HG02884 (cell line): ENCODE measurements at regions not wholly inside any gene's neighbourhood (a gene's known extent, or its start where the extent isn't known, plus 50 kb on each side); places are given as distances from the start of the nearest gene placed in this dataset.
"Not testable (repeated sequence)": the region's sequence is repeated elsewhere in the genome, so short reads cannot be mapped to it uniquely, and the experiment has no call there.

Source experiments
- ATAC-seq: cut with Tn5 transposase; IDR thresholded peaks from one replicate; pipeline ENCODE4 v1.9.1; 2021; ENCODE audit warnings: mild to moderate bottlenecking, moderate library complexity; ENCODE audit not compliant: unreplicated experiment

DNA sequence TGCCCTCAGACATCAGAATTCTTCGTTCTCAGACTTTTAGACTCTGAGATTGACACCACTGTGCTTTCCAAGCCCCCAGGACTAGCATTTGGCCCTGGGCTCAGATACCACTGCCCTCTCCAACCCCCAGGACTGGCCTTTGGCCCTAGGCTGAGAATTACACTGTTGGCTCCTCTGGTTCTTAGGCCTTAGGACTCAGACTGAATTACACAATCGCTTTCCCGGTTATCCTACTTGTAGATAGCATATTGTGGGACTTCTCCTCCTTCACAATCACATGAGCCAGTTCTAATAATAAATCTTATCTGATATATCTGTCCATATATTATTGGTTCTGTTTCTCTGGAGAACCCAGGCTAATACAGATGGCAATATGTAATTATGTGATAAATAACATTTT, 1725.5 kb downstream of the GRIK2 start:
- no peak for ATAC-seq

DNA sequence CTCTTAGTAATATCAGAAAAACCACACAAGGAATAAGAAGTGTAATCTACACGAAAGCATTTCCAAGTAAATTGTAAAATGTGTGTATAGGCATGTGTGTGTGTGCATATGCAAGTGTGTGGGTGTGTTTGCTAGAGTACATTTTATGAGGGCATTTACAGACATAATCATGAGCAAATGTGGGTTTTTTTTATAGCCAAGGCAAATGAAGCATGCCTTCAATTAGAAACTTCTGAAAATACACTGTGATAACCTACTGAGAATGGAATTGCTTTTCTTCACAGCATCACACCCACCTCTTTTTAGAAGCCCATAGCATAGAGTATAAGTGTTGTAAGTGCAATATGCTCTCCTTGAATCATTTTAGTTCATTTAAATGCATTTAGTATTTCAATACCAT, 1721.1 kb downstream of the GRIK2 start:
- ATAC-seq, result no peak

DNA sequence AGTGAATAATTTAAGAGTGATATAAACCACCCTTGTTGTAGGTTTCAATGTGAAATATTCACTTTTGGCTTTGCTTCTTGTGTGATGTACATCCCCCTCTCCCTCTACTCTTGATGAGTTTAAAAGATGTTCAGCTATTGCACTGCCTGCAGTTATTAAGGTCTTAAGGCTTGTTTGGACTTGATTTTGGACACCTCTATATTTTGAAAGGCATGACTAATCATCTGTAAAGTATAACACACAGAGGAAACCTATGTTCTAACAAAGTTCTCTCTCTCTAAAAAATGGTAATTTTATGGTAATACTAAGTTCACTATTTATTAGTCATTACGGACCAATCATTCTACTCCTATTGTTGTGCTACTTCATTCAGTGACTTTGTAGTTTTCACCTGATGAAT, 1719.9 kb downstream of the GRIK2 start:
- ATAC-seq, result no peak

DNA sequence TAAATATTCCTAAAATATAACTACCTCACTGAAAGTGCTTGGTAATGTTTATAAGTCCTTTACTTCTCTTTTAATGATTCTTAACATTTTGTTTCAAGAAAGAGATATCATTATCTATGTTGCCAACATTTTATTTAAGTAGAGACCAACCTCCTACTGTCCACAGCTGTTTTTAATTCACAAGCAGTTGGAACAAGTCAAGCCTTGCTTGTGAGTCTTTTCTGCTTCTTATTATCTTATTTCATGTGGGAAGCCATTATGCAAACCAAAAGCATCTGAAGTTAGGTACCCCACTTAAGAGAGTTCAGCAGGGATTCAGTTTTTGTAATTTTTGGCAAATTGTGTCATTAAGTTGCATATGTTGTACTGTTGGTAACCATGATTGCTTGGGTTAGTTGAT, 1714.5 kb downstream of the GRIK2 start:
- ATAC-seq, result no peak

DNA sequence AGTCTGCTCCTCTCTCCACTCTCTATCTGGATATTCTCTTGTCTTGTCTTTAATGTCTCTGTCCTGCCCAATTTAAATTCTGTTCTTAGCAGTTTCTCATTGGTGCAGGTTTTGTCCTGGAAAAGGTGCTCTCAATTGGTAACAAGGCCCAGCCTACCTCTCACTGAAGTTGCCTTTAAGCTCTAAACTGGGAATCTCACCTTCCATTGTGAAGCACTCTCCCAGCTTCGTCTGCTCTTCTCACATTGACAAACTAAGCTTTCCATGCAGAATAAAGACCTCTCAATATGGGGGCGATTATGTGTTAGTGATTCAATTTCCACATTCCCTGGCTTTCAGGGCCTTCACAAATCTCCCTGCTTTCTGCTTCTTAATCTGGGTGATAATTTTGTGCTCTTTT, 1712.2 kb downstream of the GRIK2 start:
- no peak for ATAC-seq

- no peak for ATAC-seq
Observed at GRCh38 chr6:103101267-103101666, 1707.8 kb downstream of the GRIK2 start.

- not testable (repeated sequence) for ATAC-seq
Observed at GRCh38 chr6:103092414-103092813, 1698.9 kb downstream of the GRIK2 start.

DNA sequence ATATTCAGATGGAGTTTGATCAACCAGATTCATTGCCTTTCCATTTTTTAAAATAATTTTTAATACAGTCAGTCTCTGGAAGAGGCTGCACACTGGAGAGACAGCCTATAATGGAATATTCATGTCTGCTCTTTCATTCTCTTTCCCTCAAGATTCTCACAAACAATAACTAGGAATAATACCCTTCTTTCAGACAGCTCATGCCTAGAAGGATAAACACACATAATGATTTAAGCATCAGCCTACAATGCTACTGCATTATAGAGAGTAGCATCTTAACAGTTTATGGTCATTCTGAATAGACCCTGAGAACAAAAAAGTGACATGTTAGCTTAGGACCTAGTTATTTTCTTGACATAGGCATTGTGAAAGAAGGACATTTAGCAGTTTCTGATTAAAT, 1692.3 kb downstream of the GRIK2 start:
- ATAC-seq, result no peak

- no peak for ATAC-seq
Observed at GRCh38 chr6:103081876-103082630, 1688.5 kb downstream of the GRIK2 start.

- ATAC-seq, result no peak
Observed at GRCh38 chr6:103081126-103081525, 1687.6 kb downstream of the GRIK2 start.

DNA sequence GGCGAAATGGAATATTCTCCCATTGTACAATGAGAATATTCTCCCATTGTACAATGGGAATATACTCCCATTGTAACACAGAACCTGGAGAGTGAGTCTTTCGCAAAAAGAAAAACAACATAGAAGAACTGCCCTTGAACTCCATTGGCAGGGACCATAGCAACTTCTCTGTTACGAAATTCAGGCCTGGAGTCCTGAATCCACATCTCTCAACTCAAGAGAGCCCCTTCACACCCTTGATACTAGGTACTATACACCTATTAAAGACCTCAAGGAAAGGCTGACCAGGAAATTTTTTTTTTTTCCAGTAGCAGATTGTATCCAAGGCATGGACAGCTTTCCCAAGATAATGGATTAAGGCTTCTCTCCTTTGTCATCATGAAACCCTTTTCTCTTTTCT, 1687.0 kb downstream of the GRIK2 start:
- no peak for ATAC-seq

- ATAC-seq, result no peak
Observed at GRCh38 chr6:103079867-103080266, 1686.4 kb downstream of the GRIK2 start.

DNA sequence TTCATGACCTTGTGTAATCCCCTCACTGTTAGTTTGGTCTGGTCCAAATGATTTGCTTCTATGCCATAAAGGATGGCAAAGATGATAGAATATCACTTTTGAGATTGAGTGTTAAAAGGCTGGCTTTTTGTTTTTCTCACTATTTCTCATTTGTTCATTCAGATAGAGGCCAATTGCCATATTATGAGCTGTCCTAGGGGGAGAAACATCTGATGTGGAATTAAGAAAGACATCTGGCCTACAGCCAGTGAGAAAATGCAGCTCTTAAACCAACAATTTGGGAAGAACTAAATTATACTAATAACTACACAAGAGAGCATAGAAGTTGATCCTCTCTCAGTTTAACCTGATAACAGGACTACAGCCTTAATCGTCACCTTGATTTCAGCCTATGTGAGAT, 1668.6 kb downstream of the GRIK2 start:
- no peak for ATAC-seq

DNA sequence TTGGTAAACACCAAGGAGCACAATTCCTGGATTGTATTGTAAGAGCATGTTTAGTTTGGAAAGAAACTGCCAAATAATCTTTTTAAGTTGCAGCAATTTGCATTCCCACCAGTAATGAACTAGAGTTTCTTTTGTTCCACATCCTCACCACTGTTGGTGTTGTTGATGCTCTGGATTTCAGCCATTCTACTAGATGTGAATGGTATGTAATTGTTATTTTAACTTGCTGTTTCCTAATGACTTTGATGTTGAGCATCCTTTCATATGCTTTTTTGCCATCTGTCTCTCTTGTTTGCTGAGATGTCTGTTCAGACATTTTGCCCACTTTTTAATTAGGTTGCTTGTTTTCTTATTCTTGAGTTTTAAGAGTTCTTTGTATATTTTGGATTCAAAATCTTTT, 1654.1 kb downstream of the GRIK2 start:
- ATAC-seq, result no peak

DNA sequence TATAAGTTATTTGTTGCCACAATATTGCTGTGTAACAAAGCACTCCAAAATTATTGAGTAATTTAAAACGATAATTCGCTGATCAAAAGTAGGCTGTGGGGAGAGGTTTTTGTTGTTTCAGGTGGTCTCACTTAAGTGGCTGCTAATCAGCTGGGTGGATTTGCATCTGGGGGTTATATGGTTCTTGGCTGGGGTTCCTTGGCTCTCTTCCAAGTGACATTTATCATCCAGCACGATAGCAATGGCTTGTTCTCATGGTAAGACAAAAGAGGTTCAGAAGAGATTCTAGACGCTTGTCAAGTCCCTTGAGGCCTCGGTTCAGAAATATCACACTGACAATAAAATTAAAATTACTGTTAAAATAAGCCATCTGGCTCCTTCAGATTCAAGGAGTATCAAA, 1648.8 kb downstream of the GRIK2 start:
- no peak for ATAC-seq

DNA sequence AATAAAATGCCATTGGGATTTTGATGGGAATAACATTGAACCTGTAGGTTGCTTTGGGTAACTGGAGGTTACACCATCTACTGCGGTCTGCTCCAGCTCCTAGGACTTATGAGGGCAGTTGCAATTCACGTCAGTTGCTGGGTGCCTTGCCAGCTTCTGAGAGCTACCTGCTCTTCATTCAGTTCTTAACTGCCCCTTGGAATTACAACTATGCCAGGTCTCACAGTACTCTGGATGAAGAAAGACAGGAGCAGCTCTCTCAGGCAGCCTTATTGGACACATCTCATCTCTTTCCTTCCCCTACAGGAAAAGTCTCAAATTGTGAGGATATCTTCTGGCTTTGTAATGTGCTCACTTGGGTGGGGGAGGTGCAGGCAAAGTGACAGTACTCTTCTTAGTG, 1643.3 kb downstream of the GRIK2 start:
- ATAC-seq, result no peak

- no peak for ATAC-seq
Observed at GRCh38 chr6:103027271-103027931, 1633.9 kb downstream of the GRIK2 start.

DNA sequence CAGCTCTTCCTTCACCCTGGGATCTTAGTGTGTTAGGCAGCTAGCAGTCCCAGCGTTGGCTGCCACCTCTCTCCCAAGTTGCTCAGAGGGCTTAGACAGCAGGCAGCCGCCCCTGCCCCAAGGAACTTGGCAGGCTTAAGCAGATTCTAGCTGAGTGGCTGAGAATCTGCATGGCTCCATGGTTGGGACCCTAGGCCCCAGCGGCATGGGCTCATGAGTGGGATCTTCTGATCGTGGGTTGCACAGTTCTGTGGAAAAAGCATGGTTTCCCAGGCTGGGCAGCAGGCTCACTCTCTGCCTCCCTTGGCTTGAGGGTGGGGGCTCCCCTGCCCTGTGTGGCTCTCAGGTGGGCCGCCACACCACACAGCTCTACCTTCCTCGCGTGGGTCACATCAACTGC, 1624.9 kb downstream of the GRIK2 start:
- ATAC-seq, result no peak

DNA sequence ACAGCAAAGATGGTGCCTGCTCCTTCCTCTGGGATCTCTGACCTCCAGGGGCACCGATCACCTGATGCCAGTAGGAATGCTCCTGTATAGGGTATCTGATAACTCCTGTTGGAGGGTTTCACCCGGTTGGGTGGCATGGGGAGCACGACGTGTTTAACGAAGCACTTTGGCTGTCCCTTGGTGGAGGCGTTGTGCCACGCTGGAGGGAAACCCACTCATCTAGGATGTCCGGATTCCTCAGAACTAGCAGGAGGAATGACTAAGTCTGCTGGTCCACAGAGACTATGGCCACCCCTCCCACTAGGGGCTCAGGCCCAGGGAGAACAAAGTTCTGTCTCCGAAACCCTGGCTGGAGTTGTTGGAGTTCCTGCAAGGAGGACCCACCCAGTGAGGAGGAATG, 1624.4 kb downstream of the GRIK2 start:
- no peak for ATAC-seq

DNA sequence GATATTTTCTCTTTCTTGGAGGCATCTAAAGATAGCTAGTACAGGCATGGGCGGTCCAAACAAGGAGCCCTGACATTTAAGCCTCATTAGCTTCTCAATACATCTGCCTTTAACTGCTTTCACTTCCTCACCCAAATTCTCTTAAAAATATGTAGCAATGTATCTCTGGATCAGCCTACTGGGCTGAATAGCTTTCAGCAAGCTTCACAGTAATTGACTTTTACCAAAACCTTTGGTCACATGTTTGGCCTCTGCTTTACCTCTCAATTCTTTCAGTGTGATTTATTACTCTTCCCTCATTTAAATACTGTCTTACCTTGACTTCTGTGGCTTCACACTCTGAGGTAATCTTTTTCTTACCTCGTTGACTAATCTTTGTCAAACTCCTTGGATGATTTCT, 1618.1 kb downstream of the GRIK2 start:
- no peak for ATAC-seq

GRCh38 chr6:103002282-103002681, 1608.8 kb downstream of the GRIK2 start:
- no peak for ATAC-seq

DNA sequence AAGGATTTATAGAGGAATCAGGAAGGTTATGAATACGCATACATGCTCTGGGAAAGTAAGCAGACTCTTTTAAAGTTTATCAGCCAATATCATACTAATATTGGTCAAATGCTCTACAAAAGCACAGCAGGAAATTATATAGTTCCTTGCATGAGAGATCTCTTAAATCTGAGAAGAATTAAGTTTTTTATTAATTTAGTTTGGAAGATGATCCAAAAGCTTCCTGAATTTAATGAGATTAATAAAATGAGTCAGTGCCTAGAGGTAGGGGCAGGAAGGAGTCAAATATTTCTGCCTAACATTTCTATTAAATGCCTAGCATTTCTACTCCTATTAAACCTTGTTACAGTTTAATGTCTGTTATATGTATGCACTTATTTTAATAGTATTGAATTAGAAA, 1608.2 kb downstream of the GRIK2 start:
- no peak for ATAC-seq

DNA sequence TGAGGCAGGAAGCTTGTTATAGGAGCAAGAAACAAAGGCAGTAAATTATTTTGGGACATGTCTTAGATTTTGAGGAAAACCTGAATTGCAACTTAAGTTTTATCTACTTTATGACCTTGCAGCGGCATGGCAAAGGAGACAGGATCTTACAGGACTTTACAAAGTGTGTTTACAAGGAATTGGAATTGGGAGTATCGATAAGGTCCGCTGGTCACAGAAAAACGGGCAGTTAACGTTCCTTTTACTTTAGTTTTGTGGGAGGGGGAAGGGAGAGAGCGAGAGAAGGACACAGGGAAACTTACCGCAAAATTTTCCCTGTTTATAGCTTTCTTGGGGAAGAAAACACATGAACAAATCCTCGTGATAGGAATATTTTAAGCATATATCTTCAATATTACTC, 1607.2 kb downstream of the GRIK2 start:
- no peak for ATAC-seq
